Activated naive CD4-positive, alpha-beta T cell treated with anti-CD3 and anti-CD28 coated beads, Interleukin-2, amount 50 U/mL, for 24 hours (primary cell): ENCODE measurements at regions not wholly inside any gene's neighbourhood (a gene's known extent, or its start where the extent isn't known, plus 50 kb on each side); places are given as distances from the start of the nearest gene placed in this dataset.
A peak's percentile ranks its signal among the peaks of the same experiment; 100 is the strongest.

Source experiments
- H3K27ac Mint-ChIP-seq: one replicate; pipeline ENCODE4 v1.8.0; 2021; ENCODE audit warnings: mild to moderate bottlenecking, mixed read lengths
- H3K27me3 Mint-ChIP-seq: one replicate; pipeline ENCODE4 v1.8.0; 2021; ENCODE audit warnings: mixed read lengths
- H3K36me3 Mint-ChIP-seq: one replicate; pipeline ENCODE4 v1.8.0; 2021; ENCODE audit warnings: mixed read lengths
- H3K4me1 Mint-ChIP-seq: one replicate; pipeline ENCODE4 v1.8.0; 2021; ENCODE audit warnings: mixed read lengths
- H3K4me3 Mint-ChIP-seq: one replicate; pipeline ENCODE4 v1.8.0; 2021; ENCODE audit warnings: mild to moderate bottlenecking, mixed read lengths
- H3K9me3 Mint-ChIP-seq: one replicate; pipeline ENCODE4 v1.8.0; 2021; ENCODE audit warnings: mixed read lengths

DNA sequence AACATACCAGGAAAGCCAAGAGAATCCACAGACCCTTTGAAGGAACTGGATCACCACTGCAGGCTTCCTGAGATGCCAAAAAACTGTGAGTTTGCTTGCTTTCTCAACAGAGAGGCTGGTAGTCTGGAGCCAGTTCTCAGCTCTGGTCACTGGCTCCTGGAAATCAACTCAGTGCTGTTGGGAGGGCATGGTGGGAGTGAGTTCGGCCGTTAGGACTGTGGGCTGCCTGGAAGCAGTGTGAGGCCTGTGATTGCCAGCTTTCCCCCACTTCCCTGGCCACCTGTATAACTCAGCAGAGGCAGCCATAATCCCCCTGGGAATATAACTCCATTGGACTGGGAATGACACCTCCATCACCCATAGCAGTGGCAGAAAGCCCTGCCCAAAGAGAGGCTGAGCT lies 122.0 kb upstream of the FSTL5 start:
- Mint-ChIP-seq H3K27ac (no peak overlapping the region), H3K4me1 (no peaks in the 10 kb centered on the region), H3K27me3 (no peaks in the 10 kb centered on the region), H3K36me3 (no peaks in the 10 kb centered on the region), H3K4me3 (no peak overlapping the region), H3K9me3 (peaks cover 5% of the 10 kb centered on the region)

DNA sequence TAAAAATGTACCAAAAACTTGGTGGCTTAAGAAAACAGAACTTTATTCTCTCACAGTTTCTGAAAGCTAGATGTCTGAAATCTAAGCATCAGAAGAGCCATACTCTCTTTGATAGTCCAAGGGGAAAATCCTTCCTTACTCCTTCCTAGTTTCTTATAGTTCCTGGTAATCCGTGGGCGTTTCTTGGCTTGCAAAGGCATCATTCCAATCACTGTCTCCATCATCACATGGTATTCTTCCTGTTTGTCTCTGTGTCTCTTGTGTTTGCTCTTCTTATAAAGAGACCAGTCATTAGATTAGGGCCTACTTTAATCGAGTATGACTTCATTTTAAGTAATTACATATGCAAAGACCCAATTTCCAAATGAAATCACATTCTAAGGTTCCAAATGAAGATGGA lies 118.9 kb upstream of the FSTL5 start:
- Mint-ChIP-seq H3K27me3 (no peaks in the 10 kb centered on the region), H3K9me3 (no peaks in the 10 kb centered on the region), H3K27ac (no peak overlapping the region), H3K36me3 (no peaks in the 10 kb centered on the region), H3K4me3 (no peak overlapping the region), H3K4me1 (no peaks in the 10 kb centered on the region)

DNA sequence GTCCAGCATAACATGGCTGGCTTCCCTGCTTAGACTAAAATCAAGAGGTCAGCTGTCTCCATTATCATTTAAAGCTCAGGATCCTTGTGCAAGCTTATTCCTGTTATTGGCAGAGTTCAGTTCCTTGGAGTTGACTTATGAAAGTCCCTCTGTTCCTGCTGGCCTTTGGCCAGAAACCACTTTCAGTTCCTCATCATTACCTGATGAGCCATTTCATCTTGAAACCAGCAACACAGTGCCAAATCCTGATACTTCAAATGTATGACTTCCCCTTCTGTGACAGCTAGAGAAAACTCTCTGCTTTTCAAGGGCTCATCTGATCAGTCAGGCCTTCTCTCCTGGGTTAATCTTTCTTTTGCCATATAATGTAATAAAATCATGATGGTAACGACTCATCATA lies 110.6 kb upstream of the FSTL5 start:
- no peaks in the 10 kb centered on the region for H3K4me1 Mint-ChIP-seq
- no peak overlapping the region for H3K27ac Mint-ChIP-seq
- no peaks in the 10 kb centered on the region for H3K27me3 Mint-ChIP-seq
- no peaks in the 10 kb centered on the region for H3K36me3 Mint-ChIP-seq
- no peak overlapping the region for H3K4me3 Mint-ChIP-seq
- peaks cover 11% of the 10 kb centered on the region for H3K9me3 Mint-ChIP-seq

DNA sequence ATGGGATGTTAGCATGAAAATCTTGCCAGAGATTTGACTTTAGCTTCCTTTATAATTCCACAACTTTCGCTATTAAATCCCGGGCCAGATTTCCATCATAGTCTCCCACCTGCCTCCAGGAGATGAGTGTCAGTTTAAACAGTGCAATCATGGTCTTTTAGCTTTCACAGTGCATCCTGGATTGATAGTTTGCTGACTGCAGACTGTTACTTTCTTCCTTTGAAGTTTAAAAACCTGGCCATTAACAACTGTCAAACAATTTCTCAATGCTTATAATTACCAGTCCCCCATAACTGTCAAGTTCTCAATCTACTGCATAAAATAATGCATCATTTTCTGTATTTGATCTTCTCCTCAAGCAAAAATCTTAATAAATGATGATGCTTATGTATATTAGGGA lies 108.4 kb upstream of the FSTL5 start:
- Mint-ChIP-seq H3K36me3 (no peaks in the 10 kb centered on the region), H3K27me3 (no peaks in the 10 kb centered on the region), H3K4me1 (no peaks in the 10 kb centered on the region), H3K4me3 (no peak overlapping the region), H3K27ac (no peak overlapping the region), H3K9me3 (peaks cover 11% of the 10 kb centered on the region)

DNA sequence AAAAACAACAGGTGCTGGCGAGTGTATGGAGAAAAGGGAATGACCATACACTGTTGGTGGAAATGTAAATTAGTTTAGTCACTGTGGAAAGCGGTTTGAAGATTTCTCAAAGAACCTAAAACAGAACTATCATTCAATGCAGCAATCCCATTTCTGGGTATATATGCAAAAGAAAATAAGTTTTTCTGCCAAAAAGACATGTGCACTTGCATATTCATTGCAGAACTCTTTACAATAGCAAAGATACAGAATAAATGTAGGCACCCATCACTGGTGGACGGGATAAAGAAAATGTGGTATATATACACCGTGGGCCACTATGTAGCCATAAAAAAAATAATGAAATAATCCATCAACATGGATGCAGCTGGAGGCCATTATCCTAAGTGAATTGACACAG lies 105.1 kb upstream of the FSTL5 start:
- no peak overlapping the region for H3K4me3 Mint-ChIP-seq
- H3K36me3 Mint-ChIP-seq, result no peaks in the 10 kb centered on the region
- no peaks in the 10 kb centered on the region for H3K27me3 Mint-ChIP-seq
- H3K9me3 Mint-ChIP-seq, result peaks cover 16% of the 10 kb centered on the region
- no peaks in the 10 kb centered on the region for H3K4me1 Mint-ChIP-seq
- no peak overlapping the region for H3K27ac Mint-ChIP-seq

DNA sequence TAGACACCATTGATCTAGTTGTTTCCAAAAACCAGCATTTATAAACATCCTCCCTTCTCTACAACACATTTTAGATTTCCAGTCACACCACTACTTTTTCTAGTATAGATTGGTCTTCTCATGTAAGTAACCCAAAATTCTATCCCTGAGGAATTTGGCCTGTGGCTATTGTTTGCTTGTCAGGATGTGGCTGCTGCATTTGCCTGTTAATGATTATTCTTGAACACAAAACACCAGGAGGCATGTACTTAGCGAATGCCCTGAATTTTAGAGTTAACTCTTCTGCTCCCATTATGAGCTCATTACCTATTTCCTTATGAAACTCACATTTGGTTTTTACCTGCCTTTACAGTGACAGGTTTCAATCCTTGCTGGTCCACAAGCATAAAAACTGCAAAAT lies 102.0 kb upstream of the FSTL5 start:
- Mint-ChIP-seq H3K27me3 (no peaks in the 10 kb centered on the region), H3K4me3 (no peak overlapping the region), H3K9me3 (peaks cover 14% of the 10 kb centered on the region), H3K4me1 (no peaks in the 10 kb centered on the region), H3K36me3 (no peaks in the 10 kb centered on the region), H3K27ac (no peak overlapping the region)

DNA sequence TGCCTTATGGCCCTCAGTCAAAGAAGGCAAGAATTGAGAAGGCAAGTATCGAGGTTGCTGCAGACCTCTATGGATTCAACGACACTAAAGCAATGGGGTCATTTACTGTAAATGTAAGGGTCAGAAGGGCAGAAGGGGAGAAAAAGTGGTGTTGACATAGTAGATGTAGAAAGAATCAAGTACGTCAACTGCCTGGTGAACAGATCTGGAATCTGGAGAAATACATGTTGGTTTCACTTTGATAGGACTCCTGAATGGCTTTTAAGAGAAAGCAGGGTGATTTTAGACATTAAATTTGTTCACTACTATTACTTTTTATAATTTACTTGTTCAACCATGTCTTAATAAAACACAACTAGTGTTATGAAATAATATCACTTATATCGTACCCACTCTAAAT lies 81.3 kb upstream of the FSTL5 start:
- H3K36me3 Mint-ChIP-seq, result no peaks in the 10 kb centered on the region
- H3K4me3 Mint-ChIP-seq, result no peak overlapping the region
- H3K9me3 Mint-ChIP-seq, result no peaks in the 10 kb centered on the region
- no peak overlapping the region for H3K27ac Mint-ChIP-seq
- H3K4me1 Mint-ChIP-seq, result no peaks in the 10 kb centered on the region
- H3K27me3 Mint-ChIP-seq, result no peaks in the 10 kb centered on the region

DNA sequence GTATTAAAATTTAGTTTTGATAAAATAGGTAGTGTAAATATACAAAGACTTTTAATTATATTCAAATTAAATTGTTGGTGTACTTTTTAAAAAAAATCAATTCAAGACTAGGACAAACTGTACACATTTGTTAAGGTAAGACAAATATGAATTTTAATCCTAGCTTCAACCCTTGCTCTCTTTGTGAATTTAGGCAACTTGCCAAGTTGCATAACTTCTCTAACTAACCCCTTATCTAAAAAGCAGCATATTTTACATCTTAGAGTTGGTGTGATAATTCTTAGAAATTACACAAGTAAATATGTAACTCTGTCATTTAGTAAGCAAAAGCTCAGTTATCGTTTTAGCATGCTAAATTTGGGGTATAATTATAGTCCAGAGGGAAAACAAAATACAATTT lies 78.1 kb upstream of the FSTL5 start:
- Mint-ChIP-seq H3K4me1 (no peaks in the 10 kb centered on the region), H3K9me3 (no peaks in the 10 kb centered on the region), H3K27ac (no peak overlapping the region), H3K27me3 (no peaks in the 10 kb centered on the region), H3K36me3 (no peaks in the 10 kb centered on the region), H3K4me3 (no peak overlapping the region)

DNA sequence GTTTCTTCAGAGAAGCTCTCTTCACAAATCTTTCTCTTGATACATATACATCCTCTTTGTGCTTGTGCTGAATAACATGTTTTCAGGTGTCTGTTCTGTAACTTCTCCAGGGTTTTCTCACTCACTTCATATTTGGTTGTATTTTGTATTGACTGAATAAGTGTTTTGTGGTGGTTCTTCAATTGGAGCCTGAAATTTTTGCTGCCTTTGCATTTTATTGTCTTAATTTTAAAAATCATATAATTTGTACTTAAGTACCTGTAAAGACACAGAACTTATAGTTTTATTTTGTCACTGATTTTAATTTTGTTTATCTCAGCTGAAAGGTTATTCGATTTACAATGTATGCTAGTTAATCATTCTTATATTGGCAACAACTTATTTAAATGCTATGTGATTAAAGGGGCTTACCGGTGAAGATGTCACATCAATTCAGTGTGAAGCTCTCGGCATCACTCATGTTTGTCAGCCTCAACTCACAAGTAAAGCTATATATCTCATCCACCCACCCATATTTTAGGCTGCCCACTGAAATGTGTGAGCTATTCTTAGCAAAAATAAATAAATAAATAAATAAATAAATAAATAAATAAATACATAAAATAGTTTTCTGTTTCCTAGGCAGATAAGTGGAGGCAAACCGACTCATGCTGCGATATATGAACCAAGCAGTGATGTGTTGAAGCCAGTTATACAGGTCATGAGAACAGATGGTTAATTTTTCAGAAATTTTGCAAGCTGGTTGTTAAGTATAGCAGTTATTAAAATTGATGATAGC lies 76.4 kb upstream of the FSTL5 start:
- H3K4me1 Mint-ChIP-seq, result peaks cover 2% of the 10 kb centered on the region
- no peak overlapping the region for H3K4me3 Mint-ChIP-seq
- H3K27me3 Mint-ChIP-seq, result no peaks in the 10 kb centered on the region
- H3K36me3 Mint-ChIP-seq, result no peaks in the 10 kb centered on the region
- no peak overlapping the region for H3K27ac Mint-ChIP-seq
- H3K9me3 Mint-ChIP-seq, result no peaks in the 10 kb centered on the region

DNA sequence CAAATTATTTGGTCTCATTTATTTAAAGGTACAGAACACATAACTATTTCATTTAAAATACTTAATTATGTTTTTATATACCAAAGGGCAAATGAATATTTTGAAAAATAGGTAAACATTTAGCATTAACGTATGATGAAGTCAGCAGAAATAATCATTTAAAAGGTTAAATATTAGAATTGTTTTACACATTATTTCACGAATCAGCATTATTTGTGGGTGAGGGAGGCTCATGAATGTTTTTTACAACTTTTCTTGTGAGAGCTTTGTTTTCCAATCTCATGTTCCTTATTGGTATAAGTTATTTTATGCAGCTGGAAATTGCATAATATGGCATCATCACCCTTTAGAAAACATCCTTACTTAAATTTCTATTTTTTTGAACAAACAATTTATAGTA lies 73.9 kb upstream of the FSTL5 start:
- peaks cover 5% of the 10 kb centered on the region for H3K4me1 Mint-ChIP-seq
- H3K27ac Mint-ChIP-seq, result no peak overlapping the region
- no peaks in the 10 kb centered on the region for H3K27me3 Mint-ChIP-seq
- H3K9me3 Mint-ChIP-seq, result no peaks in the 10 kb centered on the region
- H3K4me3 Mint-ChIP-seq, result no peak overlapping the region
- H3K36me3 Mint-ChIP-seq, result no peaks in the 10 kb centered on the region

DNA sequence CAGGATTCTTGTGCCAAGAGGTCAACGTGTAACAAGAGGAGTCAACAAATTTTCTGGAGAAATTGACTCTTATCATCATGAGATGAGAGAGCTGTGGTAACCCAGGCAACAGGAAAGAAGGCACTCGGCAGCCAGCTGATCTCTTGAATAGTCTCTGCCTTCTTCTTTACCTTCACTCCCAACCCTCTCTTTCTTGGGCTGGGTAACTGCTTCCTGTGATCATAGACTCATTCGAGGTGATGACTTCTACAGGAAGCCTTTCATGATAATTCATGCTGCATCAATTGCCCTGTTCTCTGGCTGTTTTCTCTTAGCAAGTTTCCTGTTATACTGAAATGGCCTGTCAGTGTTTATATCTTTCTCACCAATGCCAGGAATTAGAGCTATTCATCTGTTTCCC lies 70.8 kb upstream of the FSTL5 start:
- Mint-ChIP-seq H3K36me3 (no peaks in the 10 kb centered on the region), H3K9me3 (no peaks in the 10 kb centered on the region), H3K27ac (peak overlapping the region; percentile 66), H3K27me3 (no peaks in the 10 kb centered on the region), H3K4me1 (peaks cover 5% of the 10 kb centered on the region), H3K4me3 (no peak overlapping the region)

DNA sequence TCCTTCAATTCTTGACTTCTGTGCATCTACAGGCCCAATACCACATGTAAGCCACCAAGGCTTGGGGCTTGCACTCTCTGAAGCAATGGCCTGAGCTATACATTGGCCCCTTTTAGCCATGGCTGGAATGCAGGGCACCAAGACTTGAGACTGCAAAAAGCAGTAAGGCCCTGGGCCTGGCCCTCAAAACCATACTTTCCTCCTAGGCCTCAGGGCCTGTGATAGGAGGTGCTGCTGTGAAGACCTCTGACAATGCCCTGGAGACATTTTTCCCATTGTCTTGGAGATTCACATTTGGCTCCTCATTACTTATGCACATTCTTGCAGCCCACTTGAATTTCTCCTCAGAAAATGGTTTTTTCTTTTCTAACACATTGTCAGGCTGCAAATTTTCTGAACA lies 68.5 kb upstream of the FSTL5 start:
- Mint-ChIP-seq H3K9me3 (no peaks in the 10 kb centered on the region), H3K36me3 (no peaks in the 10 kb centered on the region), H3K27me3 (no peaks in the 10 kb centered on the region), H3K27ac (no peak overlapping the region), H3K4me1 (peaks cover 5% of the 10 kb centered on the region), H3K4me3 (no peak overlapping the region)

DNA sequence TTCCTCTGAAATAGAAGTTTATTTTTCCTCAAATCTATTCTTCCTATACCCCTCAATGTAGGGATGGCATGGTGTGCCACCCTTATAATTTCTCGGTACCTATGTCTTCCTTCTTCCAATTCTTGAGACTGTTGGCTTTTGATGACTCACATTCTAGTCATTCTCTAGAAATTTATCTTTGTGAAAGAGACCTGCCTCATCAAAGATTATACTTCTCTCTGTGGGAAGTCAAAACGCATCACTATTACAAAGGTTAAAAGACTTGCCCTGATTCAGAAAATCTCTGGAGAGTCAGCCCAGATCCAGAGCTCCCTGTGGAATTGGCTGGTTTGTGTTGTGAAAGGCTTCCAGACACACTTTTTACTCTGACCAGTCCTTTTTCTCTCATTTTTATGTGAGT lies 65.9 kb upstream of the FSTL5 start:
- Mint-ChIP-seq H3K4me3 (no peak overlapping the region), H3K4me1 (no peaks in the 10 kb centered on the region), H3K27ac (no peak overlapping the region), H3K27me3 (no peaks in the 10 kb centered on the region), H3K36me3 (no peaks in the 10 kb centered on the region), H3K9me3 (no peaks in the 10 kb centered on the region)

DNA sequence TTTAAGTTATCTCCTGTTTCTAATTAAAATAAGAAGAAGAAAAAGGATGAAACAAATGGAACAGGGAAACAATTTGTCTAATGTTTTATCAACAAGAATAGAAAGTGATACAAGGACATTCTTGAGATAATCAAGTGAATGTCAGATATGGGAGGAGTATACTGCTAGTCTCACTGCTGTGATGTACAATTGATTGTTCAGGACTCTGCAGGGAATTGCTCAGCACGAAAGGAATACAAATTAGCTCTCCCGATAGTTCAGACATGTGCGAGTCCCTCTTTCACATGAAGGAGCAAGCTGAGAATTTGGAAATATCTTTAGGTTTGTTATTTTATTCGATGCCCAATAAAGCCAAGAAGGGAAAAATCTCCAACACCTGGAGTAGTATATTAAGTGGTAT lies 57.3 kb upstream of the FSTL5 start:
- H3K27ac Mint-ChIP-seq, result no peak overlapping the region
- no peaks in the 10 kb centered on the region for H3K9me3 Mint-ChIP-seq
- no peak overlapping the region for H3K4me3 Mint-ChIP-seq
- no peaks in the 10 kb centered on the region for H3K4me1 Mint-ChIP-seq
- no peaks in the 10 kb centered on the region for H3K27me3 Mint-ChIP-seq
- H3K36me3 Mint-ChIP-seq, result no peaks in the 10 kb centered on the region
